SHP77 treated with DMSO at 0.1 percent for 48 hours (cell line): ENCODE measurements at regions not wholly inside any gene's neighbourhood (a gene's known extent, or its start where the extent isn't known, plus 50 kb on each side); places are given as distances from the start of the nearest gene placed in this dataset.

ENCODE experiments used
- DNase-seq: peaks from one replicate; lab custom pipeline; 2025; lab: John Stamatoyannopoulos, UW

DNA sequence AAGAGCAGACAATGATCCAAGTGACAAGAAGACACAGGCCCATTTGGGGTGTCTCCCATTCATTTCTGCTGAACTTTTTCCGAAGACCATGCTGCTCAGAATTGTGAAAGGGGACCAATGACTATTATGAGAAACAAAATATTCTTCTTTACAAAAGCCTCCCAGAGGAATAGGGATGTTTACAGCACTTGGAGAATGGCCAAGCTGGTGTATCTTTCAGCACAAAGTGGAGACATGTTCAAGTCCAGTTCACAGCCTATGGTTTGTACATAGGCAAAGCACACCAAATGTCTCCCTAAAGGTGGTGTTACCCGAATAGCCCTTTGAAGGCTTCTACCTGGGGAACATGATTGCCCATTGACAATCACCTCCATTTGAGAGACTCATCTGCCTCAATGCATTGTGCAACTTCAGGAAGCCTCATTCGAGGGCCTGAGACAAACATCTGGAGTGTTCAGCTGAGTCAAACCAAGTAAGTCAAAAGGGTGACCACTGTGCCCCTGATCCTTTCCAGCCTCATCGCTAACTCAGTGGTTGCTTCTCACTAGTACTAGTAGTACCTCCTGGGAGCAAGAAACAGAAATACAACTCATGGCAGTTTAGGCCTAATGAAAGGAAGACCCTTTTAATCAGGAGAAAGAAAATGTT lies 451.0 kb upstream of the MARCKS start:
- DNase-seq, result no peak

DNA sequence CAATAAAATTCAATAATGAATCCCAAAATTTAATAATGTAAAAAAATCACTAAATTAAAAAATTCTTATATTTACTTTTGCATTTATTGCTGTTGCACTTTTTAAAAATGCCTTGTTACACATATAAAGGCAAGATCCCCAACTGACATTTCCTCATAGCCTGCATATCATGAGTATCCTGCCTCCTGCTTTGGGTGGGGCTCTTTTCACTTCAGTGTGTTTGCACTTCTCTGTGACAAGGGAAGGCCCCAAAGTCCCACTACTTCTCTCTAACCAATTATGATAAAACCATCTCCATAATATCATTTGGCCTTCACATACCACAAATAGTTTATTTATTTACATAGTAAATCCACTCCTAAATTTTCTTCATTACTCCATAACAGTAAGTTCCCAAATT lies 446.1 kb upstream of the MARCKS start:
- DNase-seq, result no peak

DNA sequence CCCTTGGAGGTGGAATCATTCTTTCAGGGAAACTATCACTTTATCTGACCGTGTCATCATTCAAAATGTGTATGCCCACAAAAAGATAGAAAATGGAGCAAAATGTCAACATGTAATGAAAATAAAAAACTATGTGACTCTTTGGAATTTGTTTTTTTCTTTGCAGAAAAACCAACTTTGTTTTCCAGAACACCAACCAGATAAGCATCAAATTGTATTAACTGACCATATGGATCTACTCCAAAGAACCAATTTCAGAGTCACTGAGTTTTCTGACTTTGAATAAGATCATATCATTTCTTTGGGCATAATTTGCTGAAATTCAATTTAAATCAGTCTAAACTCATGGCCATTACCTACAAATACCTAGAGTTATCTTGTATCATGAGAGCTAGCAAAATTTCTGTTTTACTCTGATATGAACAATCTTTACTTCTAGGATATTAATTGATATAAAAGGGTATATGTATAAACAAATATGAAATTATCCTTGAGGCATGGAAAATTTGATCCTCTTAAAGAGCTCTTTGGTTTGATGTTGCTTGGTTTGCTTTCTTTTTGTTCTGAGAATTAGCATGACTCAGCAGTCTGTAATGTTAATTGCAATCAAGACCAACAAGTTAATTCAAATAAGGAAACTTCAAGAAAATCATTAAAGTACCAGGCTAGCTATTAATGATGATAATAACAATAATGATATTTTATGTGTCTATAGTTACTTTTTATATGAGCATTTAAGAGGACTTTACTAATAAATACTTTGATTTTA lies 444.4 kb upstream of the MARCKS start:
- no peak for DNase-seq

DNA sequence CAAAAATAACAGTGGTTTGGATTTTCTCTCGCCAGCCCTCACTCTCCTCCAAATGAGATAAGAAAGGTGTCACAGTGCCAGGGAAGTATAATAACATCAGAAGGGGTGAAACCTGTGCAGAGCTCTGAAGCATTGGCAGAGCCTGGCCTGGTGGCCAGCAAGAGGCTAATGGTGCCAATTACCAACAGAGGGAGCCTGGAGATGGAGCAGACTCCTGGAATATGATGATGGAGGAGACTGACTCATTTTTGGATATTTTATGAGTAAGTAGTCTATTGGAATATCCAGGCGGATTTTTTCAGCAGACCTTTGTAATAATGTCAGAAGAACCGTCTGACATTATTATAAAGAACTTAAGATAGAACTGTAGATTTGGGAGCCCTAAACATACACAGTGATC lies 442.6 kb upstream of the MARCKS start:
- peak; percentile 16 for DNase-seq

DNA sequence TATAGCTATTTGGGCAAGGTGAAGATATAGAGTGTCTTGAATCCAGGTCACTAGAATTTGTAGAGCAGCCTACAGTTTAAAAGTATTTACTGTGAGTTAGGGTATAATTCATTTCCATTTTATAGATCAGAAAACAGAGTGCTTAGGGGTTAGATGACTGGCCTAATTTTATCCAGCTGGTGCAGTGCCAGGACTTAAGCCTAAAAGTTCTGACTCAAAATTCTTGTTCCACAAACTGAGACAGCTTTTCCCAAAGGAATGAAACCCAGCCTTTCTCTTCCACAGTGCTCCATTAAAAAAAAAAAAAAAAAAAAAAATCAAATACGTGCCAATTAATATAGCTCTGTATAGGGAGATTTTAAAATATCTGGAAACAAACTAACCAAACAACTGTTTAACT lies 441.0 kb upstream of the MARCKS start:
- no peak for DNase-seq

DNA sequence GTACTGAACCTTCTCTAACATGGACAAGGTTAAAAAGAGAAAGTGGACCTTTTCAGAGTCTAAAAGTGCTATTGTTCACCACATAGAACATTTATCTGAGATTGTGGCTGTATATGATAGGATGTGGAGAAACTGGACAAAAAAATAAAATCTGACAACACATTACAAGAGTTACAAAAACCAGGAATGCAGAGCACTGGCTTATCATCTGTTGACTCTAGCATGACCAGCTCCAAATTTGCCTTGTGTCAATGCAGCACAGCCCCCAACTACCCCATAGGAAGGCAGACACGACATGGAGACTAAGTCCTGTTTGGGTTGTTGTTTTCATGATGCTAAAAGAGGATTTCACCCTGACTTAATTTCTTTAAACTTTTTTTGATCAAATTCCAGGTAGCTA lies 436.9 kb upstream of the MARCKS start:
- DNase-seq, result no peak

DNA sequence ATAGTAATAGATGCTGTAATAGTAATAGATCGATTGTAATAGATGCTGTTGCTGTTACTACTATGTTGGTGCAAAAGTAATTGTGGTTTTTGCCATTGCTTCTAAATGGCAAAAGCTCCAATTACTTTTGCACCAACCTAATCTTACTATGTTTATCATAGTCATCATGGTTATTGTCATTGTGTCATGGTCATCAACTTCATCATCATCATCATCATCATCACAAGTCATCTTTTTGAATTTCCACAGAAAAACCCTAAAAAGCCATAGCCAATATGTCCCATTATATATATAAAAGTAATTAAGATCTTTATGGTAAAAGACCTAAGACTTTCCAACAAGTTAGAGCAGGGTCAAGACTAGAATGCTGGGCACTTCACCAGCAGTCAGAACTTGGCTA lies 435.1 kb upstream of the MARCKS start:
- DNase-seq, result no peak

DNA sequence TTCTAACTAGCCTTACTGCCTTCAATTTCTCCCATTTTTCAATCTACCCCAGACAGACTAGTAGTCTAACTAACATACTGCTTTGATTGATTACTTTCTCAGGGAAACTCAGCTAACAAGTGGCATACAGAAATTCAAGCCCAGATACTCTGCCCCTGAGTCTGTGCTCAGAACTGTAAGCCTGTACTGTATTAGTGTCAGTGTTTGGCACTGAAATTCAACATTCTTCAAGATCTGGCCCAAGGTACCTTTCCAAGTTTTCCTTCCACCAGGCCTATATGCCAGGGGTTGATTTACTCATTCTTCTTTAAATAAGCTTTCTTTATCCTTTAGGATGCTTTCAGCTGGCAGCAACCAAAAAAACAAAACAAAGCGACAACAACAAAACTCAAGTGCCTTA lies 433.2 kb upstream of the MARCKS start:
- no peak for DNase-seq

DNA sequence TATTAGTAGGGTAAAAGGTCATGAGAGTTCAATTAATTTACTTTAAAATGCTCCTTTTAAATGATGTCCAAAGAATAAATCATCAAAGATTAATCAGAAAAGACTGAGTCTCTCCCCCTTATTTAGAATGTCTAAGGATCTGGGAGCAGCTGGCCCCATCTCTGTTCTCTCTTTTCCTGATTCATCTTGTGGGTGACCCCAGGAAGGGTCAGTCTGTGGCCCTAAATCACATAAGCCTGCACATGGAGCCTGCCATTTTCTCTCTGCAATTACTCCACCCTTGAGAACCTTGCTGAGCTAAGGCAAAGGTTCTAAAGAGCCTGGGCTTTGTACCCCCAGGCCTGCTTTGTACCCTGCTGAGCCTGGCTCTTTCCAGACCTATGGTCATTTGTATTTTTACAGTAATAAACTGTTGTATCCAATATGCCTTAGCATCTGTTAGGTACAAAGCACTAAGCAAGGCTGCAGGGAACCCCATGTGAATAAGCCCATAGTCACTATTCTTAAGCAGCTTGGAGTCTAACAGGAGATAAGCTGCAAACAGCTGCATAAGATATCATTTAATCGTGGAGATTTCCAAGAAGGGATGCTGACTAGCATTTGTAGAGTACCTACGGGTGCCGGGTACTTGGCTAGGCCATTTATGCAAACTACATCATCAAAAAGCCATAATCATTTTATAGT lies 431.0 kb upstream of the MARCKS start:
- DNase-seq, result no peak

DNA sequence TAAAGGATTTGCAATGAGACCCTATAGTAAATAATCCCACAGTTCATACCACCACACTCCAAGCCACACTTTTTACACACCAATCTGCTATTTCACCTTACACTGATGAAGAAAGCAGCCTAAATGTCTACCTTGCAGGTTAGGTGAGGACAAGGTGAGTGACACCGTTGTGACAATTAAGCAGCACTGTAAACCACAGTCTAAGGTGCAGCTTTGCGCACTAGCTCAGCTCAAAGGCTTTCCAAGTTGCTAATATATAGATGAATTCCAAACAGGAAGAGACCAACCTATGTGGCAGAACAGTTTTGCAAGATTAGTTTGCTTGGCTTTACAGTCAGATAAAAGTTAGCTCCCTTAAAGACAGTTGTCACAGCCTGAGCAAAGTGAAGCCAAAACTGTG lies 429.5 kb upstream of the MARCKS start:
- no peak for DNase-seq

DNA sequence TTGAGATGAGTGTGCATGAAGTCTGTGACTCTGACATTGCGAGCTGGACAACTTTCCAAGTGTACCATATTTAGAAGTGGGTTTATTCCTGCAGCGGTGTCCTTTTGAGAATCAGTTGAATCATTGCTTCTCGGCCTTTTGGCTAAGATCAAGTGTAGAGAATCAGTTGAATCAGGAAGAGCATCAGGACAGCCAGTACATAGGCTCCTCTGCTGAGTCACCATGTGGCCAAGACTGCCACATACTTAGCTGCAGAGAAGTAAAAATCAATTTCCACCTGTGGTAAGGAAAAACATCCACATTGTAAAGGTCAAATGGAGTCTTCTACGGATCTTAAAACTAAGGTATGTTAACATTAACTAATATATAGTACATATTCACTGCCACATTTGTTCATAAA lies 428.4 kb upstream of the MARCKS start:
- DNase-seq, result no peak

DNA sequence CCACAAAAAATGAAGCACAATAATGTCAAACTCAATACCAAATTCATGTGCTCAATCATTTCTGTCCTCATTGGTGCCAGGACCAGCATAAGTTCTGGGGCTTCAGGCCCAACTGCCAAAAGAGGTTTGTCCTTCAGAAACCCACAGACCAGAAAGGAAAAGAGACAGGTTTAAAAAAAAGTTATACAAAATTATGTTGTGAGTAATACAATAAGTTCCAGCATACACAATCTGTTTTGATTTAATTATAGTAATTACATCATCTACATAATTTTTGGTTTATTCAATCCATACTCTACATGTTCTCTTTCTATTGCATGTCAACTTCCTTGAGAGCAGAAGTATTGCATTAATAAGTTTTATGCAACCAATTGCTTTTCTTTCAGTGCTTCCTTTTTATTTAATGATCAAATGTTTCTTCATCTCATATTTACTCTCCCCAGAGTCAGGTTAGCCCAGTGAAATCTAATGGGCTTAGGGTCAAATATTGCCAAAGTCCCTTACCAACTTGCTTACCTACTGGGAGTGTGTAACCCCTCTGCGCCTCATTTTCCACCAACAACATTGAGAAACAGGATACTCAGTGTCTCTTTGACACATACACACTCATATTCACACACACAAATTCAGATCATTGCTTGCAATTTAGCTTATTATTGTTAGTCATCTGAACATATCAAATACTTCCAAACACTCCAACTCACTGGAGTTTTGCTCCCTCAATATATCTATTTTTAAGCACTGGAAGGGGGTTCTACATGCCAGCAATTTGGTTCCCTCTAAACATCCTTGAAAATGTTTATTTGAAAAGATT lies 424.4 kb upstream of the MARCKS start:
- DNase-seq, result no peak

DNA sequence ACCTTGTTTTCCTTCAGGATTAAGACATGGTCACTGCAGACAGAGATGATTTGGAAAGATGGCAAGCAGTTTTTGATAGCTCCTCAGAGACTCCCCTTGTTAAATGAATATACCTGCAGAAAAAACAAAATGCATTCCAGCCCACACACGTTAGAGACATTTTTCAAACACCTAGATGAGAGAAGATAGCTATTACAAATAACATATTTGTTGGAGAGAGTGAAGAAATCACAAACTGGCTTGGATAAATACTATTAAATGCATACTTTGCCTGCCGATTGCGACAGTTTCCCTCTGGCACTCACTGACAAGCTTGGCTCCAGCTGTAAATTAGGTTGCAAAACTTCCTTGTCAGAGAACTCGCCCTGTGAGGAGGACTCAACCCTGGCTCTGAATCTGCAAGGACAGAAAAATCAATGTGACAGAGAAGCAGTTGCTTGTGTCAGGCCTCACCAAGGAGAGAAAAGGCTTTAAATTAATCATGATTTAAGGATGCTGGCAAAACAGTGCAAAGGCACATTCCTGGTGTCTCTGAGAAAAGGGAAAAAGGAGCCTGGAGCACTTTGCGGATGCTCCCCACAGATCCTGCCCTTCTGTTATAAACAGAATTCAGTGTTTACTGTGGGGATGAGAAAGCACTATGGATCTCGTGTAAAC lies 423.7 kb upstream of the MARCKS start:
- no peak for DNase-seq

DNA sequence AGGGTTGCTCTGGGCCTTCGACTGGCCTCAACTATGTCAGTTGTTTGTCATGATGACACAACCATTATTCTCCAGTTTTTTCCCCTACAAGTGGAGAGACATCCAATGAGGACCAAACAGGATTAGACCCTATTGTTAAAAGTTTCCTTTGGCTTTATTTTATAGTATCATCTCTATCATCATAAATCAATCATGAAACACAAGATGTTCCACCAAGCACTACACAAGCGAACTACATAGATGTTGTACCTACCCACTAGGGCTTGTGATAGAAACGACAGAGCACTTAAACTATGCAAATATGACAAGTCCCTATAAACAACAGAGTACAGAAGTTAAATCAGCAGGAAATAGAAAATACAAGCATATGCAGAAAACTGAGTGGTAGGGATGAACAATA lies 422.5 kb upstream of the MARCKS start:
- no peak for DNase-seq

DNA sequence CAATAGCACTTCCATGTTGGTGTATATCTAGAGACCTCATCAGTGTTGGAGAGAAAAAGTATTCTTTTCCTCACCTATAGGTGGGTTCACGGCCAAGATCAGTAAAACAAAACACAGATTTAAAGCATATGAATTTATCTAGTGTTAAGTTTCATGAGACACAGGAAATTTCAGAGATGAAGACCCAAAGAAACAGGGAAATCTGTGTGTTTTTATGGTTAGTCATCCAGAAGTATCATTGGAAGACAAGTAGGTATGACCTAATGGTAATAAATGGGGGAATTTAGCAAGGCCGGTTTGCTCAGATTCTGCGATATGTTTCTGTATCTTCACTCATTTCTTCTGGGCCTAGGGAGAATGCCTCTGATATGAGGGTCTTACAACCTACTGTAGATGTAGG lies 419.6 kb upstream of the MARCKS start:
- no peak for DNase-seq

DNA sequence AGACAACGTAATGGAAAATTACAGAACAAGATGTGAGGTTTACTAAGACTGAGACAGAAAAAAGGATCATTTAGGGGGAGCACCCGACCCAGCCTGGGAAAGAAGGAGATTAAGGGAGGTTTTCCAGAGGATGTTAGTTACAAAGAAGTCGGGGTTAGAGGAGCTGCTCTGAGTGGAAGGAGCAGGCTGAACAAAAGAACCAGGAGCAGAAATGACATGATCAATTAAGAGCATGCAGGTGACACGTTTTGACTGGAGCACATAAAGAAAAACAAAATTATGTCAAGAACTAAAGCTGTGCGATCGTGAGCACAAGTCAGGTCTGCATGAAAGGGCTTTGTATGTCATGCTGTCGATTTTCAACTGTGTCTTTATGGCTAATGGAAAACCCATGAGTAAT lies 417.3 kb upstream of the MARCKS start:
- no peak for DNase-seq

DNA sequence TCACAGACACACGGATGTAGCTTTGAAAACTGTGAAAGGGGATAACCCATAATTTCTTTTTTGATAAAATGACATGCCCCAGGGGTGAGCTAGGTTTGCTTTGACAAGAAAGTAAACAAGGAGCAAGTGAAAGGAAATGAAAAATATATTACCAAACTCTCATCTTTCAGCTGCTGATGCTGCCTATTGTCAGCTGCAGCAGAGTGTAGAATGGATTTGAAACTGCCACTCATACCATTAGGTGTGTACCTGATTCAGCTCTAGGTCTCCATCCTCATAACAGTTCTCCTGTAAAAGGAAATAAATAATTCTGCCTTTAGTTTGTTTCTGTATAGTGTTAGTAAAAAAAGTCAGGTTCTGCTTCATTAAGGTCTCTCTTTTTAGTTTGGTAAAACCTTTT lies 415.1 kb upstream of the MARCKS start:
- no peak for DNase-seq

DNA sequence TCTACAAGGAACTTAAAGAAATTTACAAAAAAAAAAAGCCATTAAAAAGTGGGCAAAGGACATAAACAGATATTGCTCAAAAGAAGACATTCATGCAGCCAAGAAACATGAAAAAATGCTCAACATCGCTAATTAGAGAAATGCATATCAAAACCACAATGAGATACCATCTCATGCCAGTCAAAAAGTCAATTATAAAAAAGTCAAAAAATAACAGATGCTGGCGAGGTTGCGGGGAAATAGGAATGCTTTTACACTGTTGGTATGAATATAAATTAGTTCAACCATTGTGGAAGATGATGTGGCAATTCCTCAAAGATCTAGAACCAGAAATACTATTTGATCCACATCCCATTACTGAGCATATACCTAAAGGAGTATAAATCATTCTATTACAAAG lies 411.9 kb upstream of the MARCKS start:
- DNase-seq, result no peak

DNA sequence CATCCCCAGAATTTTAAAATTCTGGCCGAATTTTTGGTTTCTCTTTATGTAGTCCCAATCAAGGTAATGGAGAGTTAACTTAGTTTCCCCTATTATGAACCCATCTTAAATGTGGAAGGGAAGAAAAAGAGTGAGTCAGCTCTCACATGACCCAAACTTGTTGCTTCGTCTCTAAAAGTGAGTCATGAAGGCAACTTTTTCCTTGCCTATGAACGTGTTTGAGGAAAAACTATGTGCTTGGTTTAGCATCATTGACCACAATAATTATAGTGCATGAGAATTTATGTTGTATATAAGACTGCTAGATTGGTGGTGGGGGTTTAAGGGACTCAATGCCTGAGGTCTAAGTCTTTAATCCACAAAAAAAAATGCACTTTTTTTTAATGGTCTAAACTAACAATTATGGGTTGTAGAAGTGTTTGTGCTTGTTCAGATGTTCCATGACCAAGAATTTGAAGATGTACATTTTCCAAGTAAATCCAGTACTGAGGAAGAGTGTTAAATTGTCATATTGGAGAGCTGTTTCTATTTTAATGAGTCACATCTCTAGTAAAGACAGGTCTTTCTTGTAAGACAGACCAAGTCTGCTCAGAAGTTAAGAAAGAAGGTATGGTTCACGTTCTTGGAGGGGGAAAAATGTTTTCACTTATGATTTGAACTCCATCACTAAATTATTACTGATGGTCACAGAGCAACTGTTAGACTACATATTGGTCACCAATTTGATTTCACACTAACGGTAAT lies 409.9 kb upstream of the MARCKS start:
- DNase-seq, result no peak

DNA sequence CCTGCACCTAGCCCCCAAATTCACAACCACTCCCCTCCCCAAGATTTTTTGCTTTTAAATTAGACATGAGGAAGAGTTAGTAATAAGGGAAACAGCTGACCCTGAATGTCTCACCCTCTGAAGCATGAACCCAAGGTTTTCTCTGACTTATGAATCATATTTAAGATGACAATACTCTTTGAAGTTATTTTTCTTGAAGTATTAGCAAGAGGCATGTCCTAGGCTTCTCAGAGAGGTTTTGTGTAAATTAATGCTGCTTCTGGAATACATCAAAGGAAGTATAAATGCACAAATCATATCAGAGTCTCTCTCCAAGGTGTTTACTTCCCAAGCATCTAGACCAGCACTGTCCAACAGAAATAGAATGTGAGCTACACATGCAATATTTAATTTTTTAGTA lies 408.1 kb upstream of the MARCKS start:
- no peak for DNase-seq

DNA sequence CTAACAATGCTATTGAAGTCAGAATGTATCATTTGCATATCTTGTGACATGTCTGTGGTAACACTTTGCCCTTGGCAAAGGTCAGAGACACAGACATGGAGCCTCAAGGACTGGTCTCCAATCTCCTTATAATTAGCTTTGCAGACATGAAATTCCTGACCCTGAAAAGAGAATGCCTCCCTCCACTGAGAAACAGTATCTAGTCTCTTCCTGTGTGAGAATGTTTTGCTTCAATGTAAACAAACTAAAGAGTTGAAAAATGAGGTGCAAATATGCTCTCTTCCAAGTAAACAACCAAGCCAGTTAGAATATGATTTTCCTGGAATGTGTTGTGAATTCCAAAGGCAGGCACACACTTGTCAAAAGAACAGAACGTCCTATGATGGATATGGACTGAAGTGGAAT lies 407.1 kb upstream of the MARCKS start:
- DNase-seq, result no peak
